IMR-90 (cell line): ENCODE measurements at regions not wholly inside any gene's neighbourhood (a gene's known extent, or its start where the extent isn't known, plus 50 kb on each side); places are given as distances from the start of the nearest gene placed in this dataset.
"Not testable (repeated sequence)": the region's sequence is repeated elsewhere in the genome, so short reads cannot be mapped to it uniquely, and the experiment has no call there.

ENCODE experiments used
- ATAC-seq: fragments of 200-7000 bp; cut with Tn5 transposase; 2 replicates; pipeline ENCODE4 v1.9.1; 2020; ENCODE audit warnings: low read depth, mild to moderate bottlenecking, moderate library complexity
- BruUV-seq: library from RNA; stranded (reverse); fragments of 400-500 nt; replicated peaks from 2 replicates; lab custom pipeline; 2021; lab: Mats Ljungman, UMichigan
- CTCF ChIA-PET: fragments of 300-600 bp; formaldehyde crosslinking; extraction: SDS; loops from one replicate; lab custom pipeline; 2021; ENCODE audit warnings: antibody characterized with exemption; lab: Yijun Ruan, JAX
- POLR2A ChIA-PET: fragments of 300-600 bp; sonication (Branson Sonifier 250); formaldehyde crosslinking; loops from one replicate; lab custom pipeline; 2022; ENCODE audit warnings: antibody characterized with exemption; ENCODE audit not compliant: unreplicated experiment; lab: Charles Lee
- DNase-seq: peaks from one replicate; pipeline ENCODE4 v3.0.0; 2013
- H2AFZ ChIP-seq: replicated peaks from 2 replicates; pipeline ENCODE3; 2013; ENCODE audit warnings: low read length, mild to moderate bottlenecking; ENCODE audit not compliant: poor library complexity
- H2AK5ac ChIP-seq: 2 replicates; pipeline ENCODE4 v1.6.1; 2013; ENCODE audit warnings: low read depth, low read length, inconsistent platforms
- H2AK9ac ChIP-seq: replicated peaks from 2 replicates; pipeline ENCODE3; 2013; ENCODE audit warnings: mild to moderate bottlenecking, low read depth, low read length, moderate library complexity; ENCODE audit not compliant: poor library complexity
- H2BK120ac ChIP-seq: 2 replicates; pipeline ENCODE4 v1.6.1; 2013; ENCODE audit warnings: low read depth, low read length, inconsistent platforms
- H2BK15ac ChIP-seq: 3 replicates; pipeline ENCODE4 v1.6.1; 2013; ENCODE audit warnings: low read depth, low read length, inconsistent platforms
- H2BK20ac ChIP-seq: 2 replicates; pipeline ENCODE4 v1.6.1; 2013; ENCODE audit warnings: low read depth, mild to moderate bottlenecking, inconsistent platforms, low read length, moderate library complexity
- H2BK5ac ChIP-seq: 2 replicates; pipeline ENCODE4 v1.6.1; 2013; ENCODE audit warnings: mild to moderate bottlenecking, low read depth, low read length, inconsistent platforms; ENCODE audit not compliant: poor library complexity, severe bottlenecking
- H3K14ac ChIP-seq: replicated peaks from 2 replicates; pipeline ENCODE4 v1.6.1; 2013; ENCODE audit warnings: low read depth, low read length, inconsistent platforms
- H3K18ac ChIP-seq: 2 replicates; pipeline ENCODE4 v1.6.1; 2013; ENCODE audit warnings: low read depth, low read length, control low read depth
- H3K23ac ChIP-seq: 2 replicates; pipeline ENCODE4 v1.6.1; 2013; ENCODE audit warnings: low read depth, low read length, inconsistent platforms
- H3K27ac ChIP-seq: 2 replicates; pipeline ENCODE4 v1.5.1; 2013; ENCODE audit warnings: mild to moderate bottlenecking, control low read depth, low read length; ENCODE audit not compliant: insufficient read depth
- H3K27me3 ChIP-seq: 2 replicates; pipeline ENCODE4 v1.6.1; 2013; ENCODE audit warnings: low read length; ENCODE audit not compliant: control insufficient read depth, insufficient read depth
- H3K36me3 ChIP-seq: 2 replicates; pipeline ENCODE4 v1.6.1; 2013; ENCODE audit warnings: low read length, mixed read lengths; ENCODE audit not compliant: control insufficient read depth, insufficient read depth
- H3K4ac ChIP-seq: 2 replicates; pipeline ENCODE4 v1.6.1; 2013; ENCODE audit warnings: low read depth, low read length, inconsistent platforms
- H3K4me1 ChIP-seq: 2 replicates; pipeline ENCODE4 v1.6.1; 2013; ENCODE audit warnings: low read length, mixed read lengths; ENCODE audit not compliant: control insufficient read depth, insufficient read depth
- H3K4me2 ChIP-seq: 2 replicates; pipeline ENCODE4 v1.6.1; 2013; ENCODE audit warnings: low read depth, mild to moderate bottlenecking, control low read depth, low read length, moderate library complexity
- H3K4me3 ChIP-seq: 2 replicates; pipeline ENCODE4 v1.5.1; 2013; ENCODE audit warnings: low read depth, mild to moderate bottlenecking, control low read depth, low read length, moderate library complexity; ENCODE audit not compliant: insufficient read depth
- H3K56ac ChIP-seq: 2 replicates; pipeline ENCODE4 v1.6.1; 2013; ENCODE audit warnings: low read length, inconsistent platforms; ENCODE audit not compliant: insufficient read depth; ENCODE audit errors: extremely low read depth
- H3K79me1 ChIP-seq, 2 experiments: 2 replicates each; pipeline ENCODE4 v1.6.1; 2013; ENCODE audit warnings: low read length in 2 of 2, inconsistent platforms in 1 of 2, low read depth in 1 of 2
- H3K9ac ChIP-seq: 2 replicates; pipeline ENCODE4 v1.6.1; 2013; ENCODE audit warnings: low read depth, low read length, control low read depth
- H3K9me1 ChIP-seq: 2 replicates; pipeline ENCODE4 v1.6.1; 2013; ENCODE audit warnings: low read length, inconsistent platforms; ENCODE audit not compliant: insufficient read depth
- H3K9me3 ChIP-seq: 2 replicates; pipeline ENCODE4 v1.6.1; 2013; ENCODE audit warnings: low read length; ENCODE audit not compliant: control insufficient read depth, insufficient read depth
- H4K20me1 ChIP-seq: 2 replicates; pipeline ENCODE4 v1.6.1; 2013; ENCODE audit warnings: low read length, inconsistent platforms; ENCODE audit not compliant: insufficient read depth
- H4K5ac ChIP-seq: 2 replicates; pipeline ENCODE4 v1.6.1; 2013; ENCODE audit warnings: mild to moderate bottlenecking, low read depth, low read length, control low read depth
- H4K8ac ChIP-seq, 2 experiments: 2 replicates each; pipeline ENCODE4 v1.6.1; 2013; ENCODE audit warnings: low read depth in 2 of 2, low read length in 2 of 2, control low read depth in 1 of 2, inconsistent platforms in 1 of 2
- H4K91ac ChIP-seq: 2 replicates; pipeline ENCODE4 v1.6.1; 2013; ENCODE audit warnings: low read depth, low read length, inconsistent platforms; ENCODE audit not compliant: insufficient read depth
- WGBS, 2 experiments: methylation state at CpG; one replicate each; pipeline versions ENCODE4 v1.1.5 to v1.1.7; 2013; ENCODE audit warnings: missing lambda C conversion rate in 2 of 2; ENCODE audit not compliant: insufficient read length in 1 of 2; ENCODE audit errors: extremely low coverage in 2 of 2; 5-methylcytosine and 5-hydroxymethylcytosine counted together
- dilution Hi-C: fragments of 300-500 bp; cut with HindIII; formaldehyde crosslinking; loops from one replicate; pipeline ENCODE4 v1.14.3; 2018; ENCODE audit warnings: low sequenced_read_pairs; ENCODE audit not compliant: unreplicated experiment
- in situ Hi-C: fragments of 300-500 bp; cut with MboI; formaldehyde crosslinking; loops from 3 replicates; pipeline ENCODE4 v1.14.3; 2019; ENCODE audit warnings: low sequenced_read_pairs, inconsistent platforms, mixed read lengths
- intact Hi-C: fragments of 100-400 bp; cut with micrococcal nuclease; formaldehyde crosslinking; loops from 2 replicates; pipeline ENCODE4 v1.10.0; 2022

DNA sequence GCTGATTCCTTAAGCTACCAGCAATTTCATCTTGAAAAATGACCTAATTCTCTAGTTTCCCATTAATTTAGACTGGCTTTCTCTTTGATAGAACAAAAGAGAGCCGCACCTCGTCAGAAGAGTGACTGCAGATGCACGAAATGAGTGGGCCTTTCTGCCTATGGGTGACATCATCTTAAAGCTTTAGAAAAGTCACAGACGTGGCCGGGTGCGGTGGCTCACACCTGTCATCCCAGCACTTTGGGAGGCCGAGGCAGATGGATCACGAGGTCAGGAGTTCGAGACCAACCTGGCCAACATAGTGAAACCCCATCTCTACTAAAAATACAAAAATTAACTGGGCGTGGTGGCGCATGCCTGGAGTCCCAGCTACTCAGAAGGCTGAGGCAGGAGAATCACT, 190.7 kb upstream of the GLI2 start:
- POLR2A ChIA-PET: not testable (repeated sequence)

More for the DNA sequence above, 190.7 kb upstream of the GLI2 start:
- H3K27ac ChIP-seq, H2AK9ac ChIP-seq, H3K56ac ChIP-seq, dilution Hi-C loops, CTCF ChIA-PET, H4K20me1 ChIP-seq, H3K23ac ChIP-seq, H3K27me3 ChIP-seq, H3K4me2 ChIP-seq, H4K5ac ChIP-seq, H2AFZ ChIP-seq, H3K14ac ChIP-seq, DNase-seq, intact Hi-C loops, H3K9me3 ChIP-seq, H3K4me3 ChIP-seq, ATAC-seq, H3K36me3 ChIP-seq, H3K9ac ChIP-seq, BruUV-seq, in situ Hi-C loops, H3K79me1 ChIP-seq: not testable (repeated sequence)
- Histone ChIP-seq H3K18ac (0 out of 2 replicates have a peak overlapping the region, but pooled peaks have one; percentile 95), H3K9me1 (peaks cover 19% of the 10 kb centered on the region), H2BK20ac (peak overlapping the region; percentile 82), H4K91ac (peak overlapping the region; percentile 86; the same call in 1 of the 2 replicates), H2BK120ac (peak overlapping the region; percentile 78; the same call in 1 of the 2 replicates), H2AK5ac (peak overlapping the region; percentile 86; the same call in 1 of the 2 replicates), H3K4ac (peak overlapping the region; percentile 70), H4K8ac (peak overlapping the region; percentile 11 to 36; a peak in 3 of 4 replicates), H2BK5ac (peak overlapping the region; percentile 87), H3K4me1 (peaks cover 29% of the 10 kb centered on the region), H2BK15ac (peak overlapping the region; percentile 61; the same call in 1 of the 3 replicates)
- 89% methylated on average over 3 of the region's 11 CpGs; no CpG with 5 or more reads in 1 of the 2 experiments for WGBS, 2 experiments
